Liver (tissue), 8 donors: ENCODE measurements at regions not wholly inside any gene's neighbourhood (a gene's known extent, or its start where the extent isn't known, plus 50 kb on each side); places are given as distances from the start of the nearest gene placed in this dataset.

Experiments
- DNase-seq: peaks from one replicate; pipeline ENCODE4 v3.0.0-alpha.2; 2017; ENCODE audit warnings: low spot score
- H3K27ac ChIP-seq, 2 donors: one replicate each; pipeline ENCODE4 v1.7.0; 2013; ENCODE audit warnings: inconsistent platforms in 2 of 2, low read length in 2 of 2, control low read depth in 1 of 2, low read depth in 1 of 2, mild to moderate bottlenecking in 1 of 2
- H3K27me3 ChIP-seq, 4 donors: one replicate each; pipeline versions ENCODE4 v1.6.1 to v1.7.0; 2013; ENCODE audit warnings: low read length in 3 of 4, inconsistent platforms in 1 of 4, mild to moderate bottlenecking in 1 of 4, moderate library complexity in 1 of 4; ENCODE audit not compliant: control insufficient read depth in 4 of 4, insufficient read depth in 4 of 4
- H3K36me3 ChIP-seq, 4 donors: one replicate each; pipeline versions ENCODE4 v1.6.1 to v1.7.0; 2013; ENCODE audit warnings: low read length in 3 of 4, mild to moderate bottlenecking in 3 of 4, low read depth in 1 of 4, moderate library complexity in 1 of 4; ENCODE audit not compliant: control insufficient read depth in 4 of 4, insufficient read depth in 3 of 4
- H3K4me1 ChIP-seq, 4 donors: one replicate each; pipeline versions ENCODE4 v1.6.1 to v1.7.0; 2013; ENCODE audit warnings: low read length in 3 of 4, mild to moderate bottlenecking in 3 of 4, moderate library complexity in 1 of 4; ENCODE audit not compliant: control insufficient read depth in 4 of 4, insufficient read depth in 4 of 4
- H3K4me3 ChIP-seq, 3 donors: one replicate each; pipeline versions ENCODE4 v1.6.1 to v1.7.0; 2013; ENCODE audit warnings: low read length in 3 of 3, control low read depth in 1 of 3, low read depth in 1 of 3, mild to moderate bottlenecking in 1 of 3
- H3K9ac ChIP-seq, 2 donors: one replicate each; pipeline ENCODE4 v1.7.0; 2013; ENCODE audit warnings: low read length in 2 of 2, mild to moderate bottlenecking in 2 of 2, moderate library complexity in 2 of 2, control low read depth in 1 of 2, low read depth in 1 of 2
- H3K9me3 ChIP-seq, 4 donors: one replicate each; pipeline versions ENCODE4 v1.6.1 to v1.7.0; 2013; ENCODE audit warnings: low read length in 3 of 4; ENCODE audit not compliant: control insufficient read depth in 4 of 4
- ATF3 ChIP-seq: IDR thresholded peaks from 2 replicates; pipeline ENCODE4 v1.6.1; 2016; ENCODE audit warnings: antibody characterized with exemption
- CTCF ChIP-seq: fragments of 150-350 bp; IDR thresholded peaks from 2 replicates; pipeline ENCODE4 v1.5.1; 2017; ENCODE audit warnings: improper control_type of control experiment, low read depth, low read length; ENCODE audit not compliant: missing input control
- EGR1 ChIP-seq, 2 donors: IDR thresholded peaks; 2 replicates each; pipeline ENCODE4 v1.6.1; 2016 to 2018; ENCODE audit warnings: antibody characterized with exemption in 2 of 2, low read depth in 2 of 2
- FOXA1 ChIP-seq: IDR thresholded peaks from 2 replicates; pipeline ENCODE4 v1.6.1; 2016; ENCODE audit warnings: antibody characterized with exemption
- GABPA ChIP-seq, 2 donors: IDR thresholded peaks in 1 of 2; conservative IDR thresholded peaks in 1 of 2; 2 replicates each; pipeline ENCODE4 v1.6.1; 2016; ENCODE audit warnings: antibody characterized with exemption in 2 of 2, mild to moderate bottlenecking in 1 of 2, moderate library complexity in 1 of 2
- HNF4A ChIP-seq, 2 donors: conservative IDR thresholded peaks; 2 replicates each; pipeline ENCODE4 v1.6.1; 2016; ENCODE audit warnings: antibody characterized with exemption in 2 of 2, mild to moderate bottlenecking in 2 of 2
- HNF4G ChIP-seq: IDR thresholded peaks from 2 replicates; pipeline ENCODE4 v1.6.1; 2016; ENCODE audit warnings: antibody characterized with exemption
- MAX ChIP-seq: IDR thresholded peaks from 2 replicates; pipeline ENCODE4 v1.6.1; 2016; ENCODE audit warnings: antibody characterized with exemption
- NR2F2 ChIP-seq: IDR thresholded peaks from 2 replicates; pipeline ENCODE4 v1.6.1; 2016; ENCODE audit warnings: antibody characterized with exemption
- RAD21 ChIP-seq, 2 donors: IDR thresholded peaks; 2 replicates each; pipeline ENCODE4 v1.6.1; 2016; ENCODE audit warnings: antibody characterized with exemption in 2 of 2, mild to moderate bottlenecking in 2 of 2
- REST ChIP-seq: IDR thresholded peaks from 2 replicates; pipeline ENCODE4 v1.6.1; 2016; ENCODE audit warnings: antibody characterized with exemption, mild to moderate bottlenecking
- SP1 ChIP-seq: IDR thresholded peaks from 2 replicates; pipeline ENCODE4 v1.6.1; 2018; ENCODE audit warnings: antibody characterized with exemption, mild to moderate bottlenecking
- TAF1 ChIP-seq: conservative IDR thresholded peaks from 2 replicates; pipeline ENCODE4 v1.6.1; 2016; ENCODE audit warnings: antibody characterized with exemption, mild to moderate bottlenecking
- WGBS: extraction: QIAGEN DNeasy Blood & Tissue Kit; methylation state at CpG from one replicate; pipeline ENCODE4 v1.1.7; 2013; 5-methylcytosine and 5-hydroxymethylcytosine counted together
- donor health status: healthy.
- donor health status: healthy.
- donor health status: healthy.
- donor health status: healthy.
- donor health status: healthy.

- Histone ChIP-seq H3K9me3 (no peaks in the 10 kb centered on the region), H3K27me3 (no peaks in the 10 kb centered on the region), H3K27ac (no peak overlapping the region), H3K4me1 (no peaks in the 10 kb centered on the region), H3K9ac (no peak overlapping the region), H3K36me3 (peaks cover 0 to 4% (median 0%) of the 10 kb centered on the region in 4 donors), H3K4me3 (no peak overlapping the region)
- DNase-seq: no peak
- 98% methylated on average over 1 of the region's 1 CpG for WGBS
- TF ChIP-seq HNF4A (conservative IDR thresholded peaks at IDR 0.05): no peak
- no peak for TF ChIP-seq EGR1 (IDR thresholded peaks at IDR 0.05; ENCODE audit: low read depth in 2 of 2)
- TF ChIP-seq SP1: no peak
- no peak for TF ChIP-seq REST
- TF ChIP-seq RAD21 (IDR thresholded peaks at IDR 0.05): no peak
- no peak for TF ChIP-seq FOXA1
- TF ChIP-seq CTCF: no peak
- no peak for TF ChIP-seq GABPA (IDR thresholded peaks at IDR 0.05 in 1 of 2, conservative IDR thresholded peaks at IDR 0.05 in 1 of 2)
- no peak for TF ChIP-seq HNF4G
- TF ChIP-seq TAF1: no peak
- TF ChIP-seq NR2F2: no peak
- no peak for TF ChIP-seq MAX
Observed at GRCh38 chr2:196252408-196253115, 81.2 kb upstream of the STK17B start.

GRCh38 chr2:196253116-196253480 is 81.7 kb upstream of the STK17B start:
- DNase-seq: no peak
- Histone ChIP-seq H3K9me3 (no peaks in the 10 kb centered on the region), H3K36me3 (peaks cover 0 to 4% (median 0%) of the 10 kb centered on the region in 4 donors), H3K27me3 (no peaks in the 10 kb centered on the region), H3K27ac (no peak overlapping the region), H3K4me1 (no peaks in the 10 kb centered on the region), H3K4me3 (no peak overlapping the region), H3K9ac (no peak overlapping the region)
- TF ChIP-seq MAX: no peak
- TF ChIP-seq CTCF: no peak
- TF ChIP-seq RAD21 (IDR thresholded peaks at IDR 0.05): no peak
- no peak for TF ChIP-seq EGR1 (IDR thresholded peaks at IDR 0.05; ENCODE audit: low read depth in 2 of 2)
- TF ChIP-seq ATF3: no peak
- no peak for TF ChIP-seq FOXA1
